Suprapubic skin (tissue), 4 donors: ENCODE measurements at regions not wholly inside any gene's neighbourhood (a gene's known extent, or its start where the extent isn't known, plus 50 kb on each side); places are given as distances from the start of the nearest gene placed in this dataset.
"Not testable (repeated sequence)": the region's sequence is repeated elsewhere in the genome, so short reads cannot be mapped to it uniquely, and the experiment has no call there.

ENCODE experiments used
- DNase-seq, 2 donors: peaks; one replicate each; pipeline ENCODE4 v3.0.0-alpha.2; 2019; ENCODE audit warnings: low spot score in 2 of 2
- H3K27ac ChIP-seq: fragments of 200-600 bp; sonication (generic); one replicate; pipeline ENCODE4 v1.5.1; 2019
- H3K27me3 ChIP-seq: fragments of 200-600 bp; sonication (generic); one replicate; pipeline ENCODE4 v1.5.1; 2019
- H3K36me3 ChIP-seq: fragments of 200-600 bp; sonication (generic); one replicate; pipeline ENCODE4 v1.5.1; 2019
- H3K4me1 ChIP-seq: fragments of 200-600 bp; sonication (generic); one replicate; pipeline ENCODE4 v1.5.1; 2019
- H3K4me3 ChIP-seq: fragments of 200-600 bp; sonication (generic); one replicate; pipeline ENCODE4 v1.5.1; 2019; ENCODE audit warnings: mild to moderate bottlenecking
- H3K9me3 ChIP-seq: fragments of 200-600 bp; sonication (generic); one replicate; pipeline ENCODE4 v1.5.1; 2019
- CTCF ChIP-seq, 2 donors: fragments of 200-600 bp in 1 of 2; fragments of 450-650 bp in 1 of 2; sonication (generic) in 1 of 2; IDR thresholded peaks; one replicate each; pipeline ENCODE4 v1.5.1; 2016 to 2019; ENCODE audit warnings: antibody characterized with exemption in 2 of 2, mild to moderate bottlenecking in 1 of 2, moderate library complexity in 1 of 2
- POLR2A ChIP-seq, 2 donors: fragments of 450-650 bp; IDR thresholded peaks; one replicate each; pipeline ENCODE4 v1.6.1; 2017; ENCODE audit warnings: antibody characterized with exemption in 2 of 2, mild to moderate bottlenecking in 2 of 2, moderate library complexity in 2 of 2
- WGBS: methylation state at CpG from one replicate; pipeline ENCODE4 v1.1.5; 2018; 5-methylcytosine and 5-hydroxymethylcytosine counted together

GRCh38 chr11:67800591-67800990, 126.2 kb upstream of the ALDH3B2 start:
- not testable (repeated sequence) for H3K27me3 ChIP-seq, H3K4me1 ChIP-seq, H3K27ac ChIP-seq, H3K36me3 ChIP-seq, H3K9me3 ChIP-seq, H3K4me3 ChIP-seq, DNase-seq
- WGBS, result 80% methylated on average over 11 of the region's 11 CpGs

GRCh38 chr11:67799808-67800207, 125.4 kb upstream of the ALDH3B2 start:
- not testable (repeated sequence) for H3K36me3 ChIP-seq, H3K27ac ChIP-seq, H3K4me1 ChIP-seq, H3K4me3 ChIP-seq, H3K27me3 ChIP-seq, H3K9me3 ChIP-seq, DNase-seq
- peak; percentile 38 to 50 for TF ChIP-seq CTCF (IDR thresholded peaks at IDR 0.05)
- 43% methylated on average over 3 of the region's 4 CpGs for WGBS

- WGBS, result 95% methylated on average over 3 of the region's 15 CpGs
- not testable (repeated sequence) for H3K27me3 ChIP-seq, DNase-seq, H3K4me3 ChIP-seq, H3K9me3 ChIP-seq, H3K4me1 ChIP-seq, H3K36me3 ChIP-seq, H3K27ac ChIP-seq
These were observed 123.5 kb upstream of the ALDH3B2 start for GRCh38 chr11:67797726-67798521.

GRCh38 chr11:67795746-67796145, 121.3 kb upstream of the ALDH3B2 start:
- no peak for DNase-seq
- Histone ChIP-seq H3K4me3 (no peak overlapping the region), H3K27ac (no peak overlapping the region), H3K36me3 (no peaks in the 10 kb centered on the region), H3K9me3 (no peaks in the 10 kb centered on the region), H3K4me1 (no peaks in the 10 kb centered on the region), H3K27me3 (no peaks in the 10 kb centered on the region)
- WGBS, result 93% methylated on average over 7 of the region's 12 CpGs
- no peak for TF ChIP-seq POLR2A (IDR thresholded peaks at IDR 0.05)

GRCh38 chr11:67793750-67794149, 119.3 kb upstream of the ALDH3B2 start:
- H3K27ac ChIP-seq, H3K9me3 ChIP-seq, H3K4me1 ChIP-seq, H3K4me3 ChIP-seq, H3K36me3 ChIP-seq, H3K27me3 ChIP-seq, DNase-seq: not testable (repeated sequence)
- WGBS, result 60% methylated on average over 8 of the region's 8 CpGs

- peak in 1 of 2 donors; percentile 64 for TF ChIP-seq CTCF (IDR thresholded peaks at IDR 0.05)
- not testable (repeated sequence) for H3K4me1 ChIP-seq, DNase-seq, H3K4me3 ChIP-seq, H3K27me3 ChIP-seq, H3K9me3 ChIP-seq, H3K27ac ChIP-seq, H3K36me3 ChIP-seq
- 36% methylated on average over 24 of the region's 26 CpGs for WGBS
These were observed 118.0 kb upstream of the ALDH3B2 start for GRCh38 chr11:67792273-67792990.

GRCh38 chr11:67791598-67792170, 117.3 kb upstream of the ALDH3B2 start:
- not testable (repeated sequence) for H3K4me1 ChIP-seq, H3K9me3 ChIP-seq, H3K4me3 ChIP-seq, H3K27me3 ChIP-seq, H3K27ac ChIP-seq, H3K36me3 ChIP-seq, DNase-seq
- WGBS, result 50% methylated on average over 11 of the region's 11 CpGs

- WGBS, result no CpG with 5 or more reads among the region's 5 CpGs
- H3K27ac ChIP-seq, H3K9me3 ChIP-seq, DNase-seq, H3K4me3 ChIP-seq, H3K27me3 ChIP-seq, H3K4me1 ChIP-seq, H3K36me3 ChIP-seq: not testable (repeated sequence)
These were observed 113.9 kb upstream of the ALDH3B2 start for GRCh38 chr11:67788341-67788695.

GRCh38 chr11:67787681-67788340, 113.4 kb upstream of the ALDH3B2 start:
- H3K27ac ChIP-seq, result not testable (repeated sequence)
- WGBS, result 82% methylated on average over 16 of the region's 19 CpGs

GRCh38 chr11:67781967-67782366, 107.5 kb upstream of the ALDH3B2 start:
- H3K27ac ChIP-seq, H3K4me3 ChIP-seq, H3K9me3 ChIP-seq, DNase-seq, H3K4me1 ChIP-seq, H3K36me3 ChIP-seq, H3K27me3 ChIP-seq: not testable (repeated sequence)
- 87% methylated on average over 2 of the region's 2 CpGs for WGBS

More at GRCh38 chr11:67787681-67788340, 113.4 kb upstream of the ALDH3B2 start:
- not testable (repeated sequence) for H3K4me1 ChIP-seq, H3K36me3 ChIP-seq, H3K27me3 ChIP-seq, H3K9me3 ChIP-seq, H3K4me3 ChIP-seq, DNase-seq

- H3K36me3 ChIP-seq, H3K4me1 ChIP-seq, DNase-seq, H3K4me3 ChIP-seq, H3K27me3 ChIP-seq, H3K9me3 ChIP-seq, H3K27ac ChIP-seq: not testable (repeated sequence)
- WGBS, result 81% methylated on average over 2 of the region's 2 CpGs
These were observed 107.1 kb upstream of the ALDH3B2 start for GRCh38 chr11:67781506-67781905.
